Psoas muscle (tissue), 7 donors: ENCODE measurements at regions not wholly inside any gene's neighbourhood (a gene's known extent, or its start where the extent isn't known, plus 50 kb on each side); places are given as distances from the start of the nearest gene placed in this dataset.

Experiments
- ATAC-seq, 4 donors: fragments of 200-7000 bp; cut with Tn5 transposase; one replicate each; pipeline ENCODE4 v1.9.1; 2020; ENCODE audit warnings: moderate library complexity in 3 of 4, mild to moderate bottlenecking in 2 of 4
- DNase-seq, 2 donors: peaks; one replicate each; pipeline ENCODE4 v3.0.0-alpha.2; 2020
- H3K27ac ChIP-seq: fragments of 200-600 bp; one replicate; pipeline ENCODE4 v1.8.0; 2022
- H3K27me3 ChIP-seq, 3 donors: fragments of 200-600 bp in 1 of 3; one replicate each; pipeline versions ENCODE4 v1.6.1 to v1.8.0; 2013 to 2022; ENCODE audit warnings: low read length in 2 of 3, mild to moderate bottlenecking in 2 of 3, moderate library complexity in 1 of 3; ENCODE audit not compliant: insufficient read depth in 3 of 3
- H3K36me3 ChIP-seq, 2 donors: fragments of 200-600 bp in 1 of 2; one replicate each; pipeline versions ENCODE4 v1.6.1 to v1.8.0; 2013 to 2022; ENCODE audit warnings: low read depth in 1 of 2, mild to moderate bottlenecking in 1 of 2, moderate library complexity in 1 of 2; ENCODE audit not compliant: insufficient read depth in 1 of 2
- H3K4me1 ChIP-seq: fragments of 200-600 bp; one replicate; pipeline ENCODE4 v1.8.0; 2022
- H3K4me3 ChIP-seq: fragments of 200-600 bp; one replicate; pipeline ENCODE4 v1.8.0; 2022; ENCODE audit warnings: mild to moderate bottlenecking
- H3K9me3 ChIP-seq: fragments of 200-600 bp; one replicate; pipeline ENCODE4 v1.8.0; 2022
- CTCF ChIP-seq: fragments of 200-600 bp; IDR thresholded peaks from one replicate; pipeline ENCODE4 v1.8.0; 2022; ENCODE audit warnings: antibody characterized with exemption
- WGBS, 3 donors: extraction: QIAGEN DNeasy Blood & Tissue Kit; methylation state at CpG; one replicate each; pipeline versions ENCODE4 v1.1.6 to v1.1.7; 2013; 5-methylcytosine and 5-hydroxymethylcytosine counted together
- intact Hi-C, 2 donors: fragments of 100-400 bp; cut with DNase I; formaldehyde crosslinking; loops; one replicate each; pipeline versions ENCODE4 v1.11.0 to v1.14.2; 2022
- donor health status: healthy with polysubstance abuse.
- donor health status: DM: no; HTN: no; CAD: no; lungs with moderate emphysema.
- donor health status: Bipolar disorder and iron deficiency.
- donor health status: healthy.
- donor health status: DM: yes; HTN: yes; CAD: no.
- donor health status: DM: no; HTN: no; CAD: no.
- donor health status: DM: yes; HTN: yes; CAD: no.

- Histone ChIP-seq H3K4me1 (no peaks in the 10 kb centered on the region), H3K9me3 (no peaks in the 10 kb centered on the region), H3K4me3 (no peak overlapping the region), H3K36me3 (no peaks in the 10 kb centered on the region), H3K27ac (no peak overlapping the region), H3K27me3 (no peaks in the 10 kb centered on the region)
- no peak for ATAC-seq
- DNase-seq: no peak
- intact Hi-C loops: no loop called here
- no peak for TF ChIP-seq CTCF
These were observed 2029.9 kb upstream of the AGA start for GRCh38 chr4:179472164-179472563.

GRCh38 chr4:179478608-179479007, 2036.4 kb upstream of the AGA start:
- no peaks in the 10 kb centered on the region for H3K4me1 ChIP-seq
- H3K4me3 ChIP-seq: no peak overlapping the region
- no peaks in the 10 kb centered on the region for H3K27me3 ChIP-seq
- no peaks in the 10 kb centered on the region for H3K9me3 ChIP-seq
- H3K36me3 ChIP-seq: no peaks in the 10 kb centered on the region
- H3K27ac ChIP-seq: no peak overlapping the region
- ATAC-seq: no peak
- intact Hi-C loops: no loop called here
- no peak for DNase-seq
- TF ChIP-seq CTCF: no peak

- WGBS, 3 donors: 64 to 81% (median 71%) methylated on average over 3 of the region's 3 CpGs
- intact Hi-C loops: no loop called here
- DNase-seq: no peak
- Histone ChIP-seq H3K4me3 (no peak overlapping the region), H3K4me1 (no peaks in the 10 kb centered on the region), H3K36me3 (no peaks in the 10 kb centered on the region), H3K27me3 (no peaks in the 10 kb centered on the region), H3K9me3 (no peaks in the 10 kb centered on the region), H3K27ac (no peak overlapping the region)
- ATAC-seq: no peak
- no peak for TF ChIP-seq CTCF
These were observed 2043.5 kb upstream of the AGA start for GRCh38 chr4:179485781-179486180.

GRCh38 chr4:179486570-179487335, 2044.5 kb upstream of the AGA start:
- Histone ChIP-seq H3K27ac (no peak overlapping the region), H3K4me3 (no peak overlapping the region), H3K4me1 (no peaks in the 10 kb centered on the region), H3K36me3 (no peaks in the 10 kb centered on the region), H3K27me3 (no peaks in the 10 kb centered on the region), H3K9me3 (no peaks in the 10 kb centered on the region)
- 20 to 32% (median 32%) methylated on average over 6 of the region's 6 CpGs for WGBS, 3 donors
- TF ChIP-seq CTCF: no peak
- ATAC-seq (no peak), DNase-seq (no peak)
- intact Hi-C loops: no loop called here
